ENCODE measurements at regions not wholly inside any gene's neighbourhood (a gene's known extent, or its start where the extent isn't known, plus 50 kb on each side); places are given as distances from the start of the nearest gene placed in this dataset.

DNA sequence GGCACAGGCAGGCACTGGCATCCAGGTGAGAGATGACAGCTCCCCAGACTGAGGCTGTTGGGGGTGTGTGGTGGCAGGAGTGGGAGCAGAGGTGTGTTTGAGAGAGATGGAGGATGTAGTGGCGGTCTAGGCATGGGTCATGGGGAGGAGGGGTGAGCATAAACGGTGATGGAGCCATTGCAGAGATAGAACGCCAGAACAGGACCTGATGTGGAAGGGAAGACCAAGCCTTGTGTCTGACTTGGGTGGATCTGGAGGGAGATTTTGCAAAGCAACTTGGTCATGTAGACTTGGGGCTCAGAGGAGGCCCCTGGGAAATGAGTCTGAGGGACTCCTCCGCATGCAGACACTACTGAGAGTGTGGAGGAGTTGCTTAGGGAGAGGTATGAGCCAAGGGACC, 50.0 kb upstream of the CLDN5 start:
- Histone ChIP-seq H3K27me3 (ENCODE audit: control insufficient read depth in 3 of 3, insufficient read depth in 3 of 3, low read length in 3 of 3) (peaks cover 0 to 12% (median 2%) of the 10 kb centered on the region in 3 donors), H3K4me3 (ENCODE audit: low read length in 3 of 3) (no peak overlapping the region), H3K27ac (ENCODE audit: low read depth, low read length) (no peak overlapping the region), H3K4me1 (ENCODE audit: control insufficient read depth in 3 of 3, insufficient read depth in 3 of 3, low read length in 3 of 3) (peaks cover 7 to 13% (median 8%) of the 10 kb centered on the region in 3 donors), H3K9me3 (ENCODE audit: control insufficient read depth in 3 of 3, low read length in 3 of 3) (no peaks in the 10 kb centered on the region), H3K36me3 (ENCODE audit: control insufficient read depth in 3 of 3, insufficient read depth in 3 of 3, low read length in 3 of 3) (no peaks in the 10 kb centered on the region), H3K9ac (ENCODE audit: low read depth in 1 of 3, low read length in 3 of 3) (no peak overlapping the region)

DNA sequence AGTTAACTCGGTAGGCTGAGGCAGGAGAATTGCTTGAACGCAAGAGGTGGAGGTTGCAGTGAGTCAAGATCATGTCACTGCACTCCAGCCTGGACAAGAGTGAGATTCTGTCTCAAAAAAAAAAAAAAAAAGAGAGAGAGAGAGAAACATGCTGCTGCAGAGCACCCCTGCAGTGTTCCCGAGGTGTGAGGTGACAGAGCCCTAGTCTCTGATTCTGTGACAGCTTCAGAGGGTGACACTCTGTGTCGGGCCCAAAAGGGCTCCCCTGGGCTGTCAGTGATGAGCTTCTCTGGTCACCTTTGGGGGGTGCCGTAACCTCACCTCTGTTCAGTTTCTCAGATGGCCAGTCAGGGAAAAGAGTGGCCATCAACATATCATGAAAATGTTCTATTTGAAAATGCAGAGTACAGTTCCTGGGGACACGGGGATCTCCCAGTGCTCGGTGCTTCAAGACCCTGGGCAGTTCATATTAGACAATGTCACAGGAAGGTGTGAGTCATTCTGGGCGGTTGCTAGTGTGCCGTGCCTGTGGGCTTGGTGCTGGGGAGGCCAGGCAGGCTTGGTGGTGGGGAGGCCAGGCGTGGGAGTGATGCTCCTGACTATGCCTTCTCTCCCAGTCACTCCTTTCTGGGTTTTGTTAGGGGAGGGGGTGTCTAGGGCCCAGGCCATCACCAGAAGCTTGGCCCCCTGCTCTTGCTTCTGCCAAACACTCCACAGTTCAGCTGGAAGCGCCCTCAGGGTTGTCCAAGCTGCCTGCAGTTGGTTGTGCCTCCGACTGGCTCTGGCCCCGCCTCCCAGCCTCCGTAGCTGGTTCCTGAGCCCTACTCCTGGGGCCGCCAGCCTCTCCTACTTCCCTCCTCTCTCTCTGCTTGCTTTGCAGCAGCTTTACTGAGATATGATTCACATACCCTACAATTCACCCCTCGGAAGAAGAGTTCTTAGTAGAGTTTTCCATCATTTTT, 52.5 kb upstream of the CLDN5 start:
- no peaks in the 10 kb centered on the region for H3K36me3 ChIP-seq (ENCODE audit: control insufficient read depth in 3 of 3, insufficient read depth in 3 of 3, low read length in 3 of 3)
- H3K9ac ChIP-seq (ENCODE audit: low read depth in 1 of 3, low read length in 3 of 3): peak overlapping the region in 1 of 3 donors; percentile 40
- peak overlapping the region; percentile 8 for H3K27ac ChIP-seq (ENCODE audit: low read depth, low read length)
- no peaks in the 10 kb centered on the region for H3K9me3 ChIP-seq (ENCODE audit: control insufficient read depth in 3 of 3, low read length in 3 of 3)
- H3K27me3 ChIP-seq (ENCODE audit: control insufficient read depth in 3 of 3, insufficient read depth in 3 of 3, low read length in 3 of 3): peaks cover 0 to 15% (median 2%) of the 10 kb centered on the region in 3 donors
- H3K4me1 ChIP-seq (ENCODE audit: control insufficient read depth in 3 of 3, insufficient read depth in 3 of 3, low read length in 3 of 3): peaks cover 7 to 14% (median 10%) of the 10 kb centered on the region in 3 donors
- H3K4me3 ChIP-seq (ENCODE audit: low read length in 3 of 3): no peak overlapping the region

GRCh38 chr22:19577422-19577966, 53.3 kb upstream of the CLDN5 start:
- peak overlapping the region; percentile 8 for H3K27ac ChIP-seq (ENCODE audit: low read depth, low read length)

GRCh38 chr22:19578180-19579004, 54.2 kb upstream of the CLDN5 start:
- Histone ChIP-seq H3K9me3 (ENCODE audit: control insufficient read depth in 3 of 3, low read length in 3 of 3) (no peaks in the 10 kb centered on the region), H3K9ac (ENCODE audit: low read depth in 1 of 3, low read length in 3 of 3) (no peak overlapping the region), H3K4me1 (ENCODE audit: control insufficient read depth in 3 of 3, insufficient read depth in 3 of 3, low read length in 3 of 3) (peaks cover 7 to 14% (median 10%) of the 10 kb centered on the region in 3 donors), H3K36me3 (ENCODE audit: control insufficient read depth in 3 of 3, insufficient read depth in 3 of 3, low read length in 3 of 3) (no peaks in the 10 kb centered on the region), H3K27me3 (ENCODE audit: control insufficient read depth in 3 of 3, insufficient read depth in 3 of 3, low read length in 3 of 3) (peaks cover 0 to 15% (median 2%) of the 10 kb centered on the region in 3 donors), H3K27ac (ENCODE audit: low read depth, low read length) (no peak overlapping the region), H3K4me3 (ENCODE audit: low read length in 3 of 3) (no peak overlapping the region)

More at GRCh38 chr22:19577422-19577966, 53.3 kb upstream of the CLDN5 start:
- no peak overlapping the region for H3K4me3 ChIP-seq (ENCODE audit: low read length in 3 of 3)
- no peaks in the 10 kb centered on the region for H3K9me3 ChIP-seq (ENCODE audit: control insufficient read depth in 3 of 3, low read length in 3 of 3)
- peaks cover 0 to 15% (median 2%) of the 10 kb centered on the region in 3 donors for H3K27me3 ChIP-seq (ENCODE audit: control insufficient read depth in 3 of 3, insufficient read depth in 3 of 3, low read length in 3 of 3)
- H3K36me3 ChIP-seq (ENCODE audit: control insufficient read depth in 3 of 3, insufficient read depth in 3 of 3, low read length in 3 of 3): no peaks in the 10 kb centered on the region
- H3K9ac ChIP-seq (ENCODE audit: low read depth in 1 of 3, low read length in 3 of 3): peak overlapping the region in 1 of 3 donors; percentile 47
- H3K4me1 ChIP-seq (ENCODE audit: control insufficient read depth in 3 of 3, insufficient read depth in 3 of 3, low read length in 3 of 3): peaks cover 7 to 14% (median 10%) of the 10 kb centered on the region in 3 donors

DNA sequence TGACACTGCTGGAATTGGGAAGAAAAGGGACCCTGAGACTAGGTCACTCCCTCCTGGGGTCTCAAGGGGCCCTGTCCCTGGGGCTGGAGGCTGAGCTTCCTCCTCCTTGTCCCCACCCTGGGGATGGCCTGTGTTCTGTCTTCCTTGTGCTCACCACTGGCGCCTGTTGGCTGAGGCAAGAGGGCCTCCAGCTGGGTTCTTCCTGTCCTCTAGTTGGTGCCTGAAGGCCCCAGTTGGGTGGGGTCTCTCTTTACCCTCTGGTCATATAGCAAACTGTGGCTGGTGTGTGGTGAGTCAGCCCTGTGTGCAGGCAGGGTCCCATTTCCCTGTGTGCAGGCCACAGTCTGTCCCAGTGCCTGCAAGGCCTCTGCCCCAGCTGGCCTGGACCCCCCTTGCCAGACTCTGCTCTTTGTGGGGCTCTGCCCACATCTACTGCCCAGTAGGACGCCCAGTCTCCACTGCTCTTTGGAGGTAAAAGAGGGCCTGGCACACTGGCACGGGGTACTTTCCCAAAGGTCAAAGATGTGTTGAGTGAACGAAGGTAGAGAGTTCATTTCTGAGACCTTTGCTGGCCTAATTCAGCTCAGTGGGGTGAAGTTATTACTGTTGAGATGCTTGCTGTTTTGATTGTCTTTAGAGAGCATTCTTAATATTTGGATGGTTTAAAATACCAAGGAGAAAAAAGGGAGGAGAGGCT, 55.1 kb upstream of the CLDN5 start:
- H3K4me3 ChIP-seq (ENCODE audit: low read length in 3 of 3): no peak overlapping the region
- H3K9ac ChIP-seq (ENCODE audit: low read depth in 1 of 3, low read length in 3 of 3): no peak overlapping the region
- H3K36me3 ChIP-seq (ENCODE audit: control insufficient read depth in 3 of 3, insufficient read depth in 3 of 3, low read length in 3 of 3): no peaks in the 10 kb centered on the region
- no peaks in the 10 kb centered on the region for H3K9me3 ChIP-seq (ENCODE audit: control insufficient read depth in 3 of 3, low read length in 3 of 3)
- peak overlapping the region; percentile 41 for H3K27ac ChIP-seq (ENCODE audit: low read depth, low read length)
- H3K4me1 ChIP-seq (ENCODE audit: control insufficient read depth in 3 of 3, insufficient read depth in 3 of 3, low read length in 3 of 3): peaks cover 7 to 14% (median 10%) of the 10 kb centered on the region in 3 donors
- H3K27me3 ChIP-seq (ENCODE audit: control insufficient read depth in 3 of 3, insufficient read depth in 3 of 3, low read length in 3 of 3): peaks cover 0 to 15% (median 2%) of the 10 kb centered on the region in 3 donors

GRCh38 chr22:19579880-19580279, 55.7 kb upstream of the CLDN5 start:
- Histone ChIP-seq H3K36me3 (ENCODE audit: control insufficient read depth in 3 of 3, insufficient read depth in 3 of 3, low read length in 3 of 3) (no peaks in the 10 kb centered on the region), H3K4me3 (ENCODE audit: low read length in 3 of 3) (no peak overlapping the region), H3K27me3 (ENCODE audit: control insufficient read depth in 3 of 3, insufficient read depth in 3 of 3, low read length in 3 of 3) (peaks cover 0 to 15% (median 2%) of the 10 kb centered on the region in 3 donors), H3K27ac (ENCODE audit: low read depth, low read length) (peak overlapping the region; percentile 41), H3K4me1 (ENCODE audit: control insufficient read depth in 3 of 3, insufficient read depth in 3 of 3, low read length in 3 of 3) (peaks cover 7 to 14% (median 10%) of the 10 kb centered on the region in 3 donors), H3K9ac (ENCODE audit: low read depth in 1 of 3, low read length in 3 of 3) (no peak overlapping the region), H3K9me3 (ENCODE audit: control insufficient read depth in 3 of 3, low read length in 3 of 3) (no peaks in the 10 kb centered on the region)

DNA sequence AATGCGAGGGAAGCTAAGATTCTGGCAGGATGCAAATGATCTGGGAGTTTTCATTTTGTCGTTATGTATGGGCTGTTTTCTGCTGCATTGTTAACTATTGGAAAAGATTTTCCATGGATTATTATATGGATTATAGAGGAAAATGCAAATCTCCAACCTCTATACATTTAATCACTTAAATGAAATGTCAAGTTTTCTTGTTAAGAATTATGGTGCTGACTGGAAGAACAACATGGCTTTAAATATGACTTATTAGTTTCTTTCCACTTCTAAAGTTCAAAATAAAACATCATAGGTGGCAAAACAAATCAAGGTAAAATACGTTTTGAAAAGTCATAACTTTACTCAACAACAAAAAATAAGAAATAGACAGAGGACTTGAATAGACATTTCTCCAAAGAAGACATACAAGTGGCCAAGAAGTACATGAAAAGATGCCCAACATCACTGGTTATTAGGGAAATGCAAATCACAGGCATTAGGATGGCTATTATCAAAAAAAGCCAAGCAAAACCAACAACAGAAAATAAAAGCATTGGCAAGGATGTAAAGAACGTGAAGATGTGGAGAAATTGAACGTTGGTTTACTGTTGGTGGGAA, 56.2 kb upstream of the CLDN5 start:
- H3K9me3 ChIP-seq (ENCODE audit: control insufficient read depth in 3 of 3, low read length in 3 of 3): no peaks in the 10 kb centered on the region
- H3K27me3 ChIP-seq (ENCODE audit: control insufficient read depth in 3 of 3, insufficient read depth in 3 of 3, low read length in 3 of 3): peaks cover 0 to 15% (median 2%) of the 10 kb centered on the region in 3 donors
- no peak overlapping the region for H3K27ac ChIP-seq (ENCODE audit: low read depth, low read length)
- peaks cover 7 to 14% (median 10%) of the 10 kb centered on the region in 3 donors for H3K4me1 ChIP-seq (ENCODE audit: control insufficient read depth in 3 of 3, insufficient read depth in 3 of 3, low read length in 3 of 3)
- H3K9ac ChIP-seq (ENCODE audit: low read depth in 1 of 3, low read length in 3 of 3): no peak overlapping the region
- H3K4me3 ChIP-seq (ENCODE audit: low read length in 3 of 3): no peak overlapping the region
- no peaks in the 10 kb centered on the region for H3K36me3 ChIP-seq (ENCODE audit: control insufficient read depth in 3 of 3, insufficient read depth in 3 of 3, low read length in 3 of 3)

DNA sequence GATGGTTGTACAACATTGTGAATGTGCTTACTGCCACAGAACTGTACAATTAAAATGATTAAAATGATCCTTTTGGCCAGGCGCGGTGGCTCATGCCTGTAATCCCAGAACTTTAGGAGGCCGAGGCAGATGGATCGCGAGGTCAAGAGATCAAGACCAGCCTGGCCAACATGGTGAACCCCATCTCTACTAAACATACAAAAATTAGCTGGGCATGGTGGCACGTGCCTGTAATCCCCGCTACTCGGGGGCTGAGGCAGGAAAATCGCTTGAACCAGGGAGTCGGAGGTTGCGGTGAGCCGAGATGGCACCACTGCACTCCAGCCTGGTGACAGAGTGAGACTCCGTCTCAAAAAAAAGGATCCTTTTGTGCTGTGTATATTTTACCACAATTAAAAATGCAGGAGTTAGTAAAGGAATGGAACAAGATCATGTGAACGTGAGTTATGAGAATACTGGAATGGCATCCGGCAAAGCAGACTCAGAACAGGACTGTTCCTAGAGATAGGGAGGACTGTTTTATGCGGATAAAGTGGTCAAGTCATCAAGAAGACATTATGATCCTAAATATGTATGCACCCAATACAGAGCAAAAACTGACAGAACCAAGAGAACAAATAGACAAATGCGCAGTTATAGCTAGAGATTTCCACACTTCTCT, 58.0 kb upstream of the CLDN5 start:
- Histone ChIP-seq H3K36me3 (ENCODE audit: control insufficient read depth in 3 of 3, insufficient read depth in 3 of 3, low read length in 3 of 3) (no peaks in the 10 kb centered on the region), H3K27ac (ENCODE audit: low read depth, low read length) (no peak overlapping the region), H3K9ac (ENCODE audit: low read depth in 1 of 3, low read length in 3 of 3) (no peak overlapping the region), H3K27me3 (ENCODE audit: control insufficient read depth in 3 of 3, insufficient read depth in 3 of 3, low read length in 3 of 3) (peaks cover 0 to 13% (median 2%) of the 10 kb centered on the region in 3 donors), H3K4me3 (ENCODE audit: low read length in 3 of 3) (no peak overlapping the region), H3K9me3 (ENCODE audit: control insufficient read depth in 3 of 3, low read length in 3 of 3) (no peaks in the 10 kb centered on the region), H3K4me1 (ENCODE audit: control insufficient read depth in 3 of 3, insufficient read depth in 3 of 3, low read length in 3 of 3) (peaks cover 7 to 10% (median 10%) of the 10 kb centered on the region in 3 donors)

All from skeletal muscle tissue (tissue), 3 donors.